C4-2B (cell line): ENCODE measurements at regions not wholly inside any gene's neighbourhood (a gene's known extent, or its start where the extent isn't known, plus 50 kb on each side); places are given as distances from the start of the nearest gene placed in this dataset.

Experiments
- ZFX ChIP-seq: fragments of 450-650 bp; IDR thresholded peaks from 2 replicates; pipeline ENCODE4 v1.6.1; 2017
- TF ChIP-seq, protein P1 (sequence below): fragments of 450-650 bp; conservative IDR thresholded peaks from 2 replicates; pipeline ENCODE4 v1.5.1; 2017; ENCODE audit warnings: mild to moderate bottlenecking

GRCh38 chr13:22644941-22645340 is 535.8 kb upstream of the SGCG start:
- TF ChIP-seq, protein P1, sequence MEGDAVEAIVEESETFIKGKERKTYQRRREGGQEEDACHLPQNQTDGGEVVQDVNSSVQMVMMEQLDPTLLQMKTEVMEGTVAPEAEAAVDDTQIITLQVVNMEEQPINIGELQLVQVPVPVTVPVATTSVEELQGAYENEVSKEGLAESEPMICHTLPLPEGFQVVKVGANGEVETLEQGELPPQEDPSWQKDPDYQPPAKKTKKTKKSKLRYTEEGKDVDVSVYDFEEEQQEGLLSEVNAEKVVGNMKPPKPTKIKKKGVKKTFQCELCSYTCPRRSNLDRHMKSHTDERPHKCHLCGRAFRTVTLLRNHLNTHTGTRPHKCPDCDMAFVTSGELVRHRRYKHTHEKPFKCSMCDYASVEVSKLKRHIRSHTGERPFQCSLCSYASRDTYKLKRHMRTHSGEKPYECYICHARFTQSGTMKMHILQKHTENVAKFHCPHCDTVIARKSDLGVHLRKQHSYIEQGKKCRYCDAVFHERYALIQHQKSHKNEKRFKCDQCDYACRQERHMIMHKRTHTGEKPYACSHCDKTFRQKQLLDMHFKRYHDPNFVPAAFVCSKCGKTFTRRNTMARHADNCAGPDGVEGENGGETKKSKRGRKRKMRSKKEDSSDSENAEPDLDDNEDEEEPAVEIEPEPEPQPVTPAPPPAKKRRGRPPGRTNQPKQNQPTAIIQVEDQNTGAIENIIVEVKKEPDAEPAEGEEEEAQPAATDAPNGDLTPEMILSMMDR: no peak
- TF ChIP-seq ZFX: no peak
